ENCODE measurements at regions not wholly inside any gene's neighbourhood (a gene's known extent, or its start where the extent isn't known, plus 50 kb on each side); places are given as distances from the start of the nearest gene placed in this dataset.
"Not testable (repeated sequence)": the region's sequence is repeated elsewhere in the genome, so short reads cannot be mapped to it uniquely, and the experiment has no call there.

- DNase-seq = no peak
Observed at GRCh38 chr22:48828688-48829087, 999.0 kb downstream of the BRD1 start.

GRCh38 chr22:48827904-48828555 lies 999.6 kb downstream of the BRD1 start:
- no peak for DNase-seq

GRCh38 chr22:48827268-48827846 lies 1000.3 kb downstream of the BRD1 start:
- no peak for DNase-seq

GRCh38 chr22:48826546-48826945 lies 1001.1 kb downstream of the BRD1 start:
- DNase-seq = no peak

GRCh38 chr22:48825802-48826520 lies 1001.7 kb downstream of the BRD1 start:
- no peak for DNase-seq

- no peak for DNase-seq
Observed at GRCh38 chr22:48824712-48825651, 1002.7 kb downstream of the BRD1 start.

GRCh38 chr22:48823941-48824340 lies 1003.7 kb downstream of the BRD1 start:
- DNase-seq = no peak

GRCh38 chr22:48822278-48823233 lies 1005.1 kb downstream of the BRD1 start:
- DNase-seq = no peak

GRCh38 chr22:48821727-48822126 lies 1005.9 kb downstream of the BRD1 start:
- no peak for DNase-seq

GRCh38 chr22:48821346-48821690 lies 1006.4 kb downstream of the BRD1 start:
- DNase-seq = no peak

- DNase-seq = no peak
Observed at GRCh38 chr22:48820481-48821345, 1007.0 kb downstream of the BRD1 start.

GRCh38 chr22:48819961-48820360 lies 1007.7 kb downstream of the BRD1 start:
- DNase-seq = no peak

- DNase-seq = no peak
Observed at GRCh38 chr22:48819232-48819631, 1008.4 kb downstream of the BRD1 start.

- not testable (repeated sequence) for DNase-seq
Observed at GRCh38 chr22:48817491-48817890, 1010.2 kb downstream of the BRD1 start.

GRCh38 chr22:48811885-48812284 lies 1015.8 kb downstream of the BRD1 start:
- DNase-seq = no peak

GRCh38 chr22:48808038-48808960 lies 1019.4 kb downstream of the BRD1 start:
- no peak for DNase-seq

GRCh38 chr22:48807155-48807554 lies 1020.5 kb downstream of the BRD1 start:
- DNase-seq = no peak

- DNase-seq = no peak
Observed at GRCh38 chr22:48806227-48806781, 1021.4 kb downstream of the BRD1 start.

- no peak for DNase-seq
Observed at GRCh38 chr22:48805516-48805915, 1022.2 kb downstream of the BRD1 start.

Data from activated effector memory CD4-positive, alpha-beta T cell treated with Interleukin-2 at 50 U/mL for 16 hours (primary cell).